Activated T-cell treated with anti-CD3 and anti-CD28 coated beads, Interleukin-2, amount 50 U/mL, for 24 hours (primary cell): ENCODE measurements at regions not wholly inside any gene's neighbourhood (a gene's known extent, or its start where the extent isn't known, plus 50 kb on each side); places are given as distances from the start of the nearest gene placed in this dataset.

Experiments used
- DNase-seq: peaks from one replicate; pipeline ENCODE4 v3.0.0-alpha.2; 2020
- H3K27ac Mint-ChIP-seq: 2 replicates; pipeline ENCODE4 v1.8.0; 2020; ENCODE audit warnings: mild to moderate bottlenecking, mixed read lengths
- H3K27me3 Mint-ChIP-seq: 2 replicates; pipeline ENCODE4 v1.8.0; 2020; ENCODE audit warnings: mixed read lengths
- H3K36me3 Mint-ChIP-seq: 2 replicates; pipeline ENCODE4 v1.8.0; 2020; ENCODE audit warnings: low read depth, mixed read lengths
- H3K4me1 Mint-ChIP-seq: 2 replicates; pipeline ENCODE4 v1.8.0; 2020; ENCODE audit warnings: low read depth, mixed read lengths
- H3K4me3 Mint-ChIP-seq: 2 replicates; pipeline ENCODE4 v1.8.0; 2020; ENCODE audit warnings: mild to moderate bottlenecking, moderate library complexity, mixed read lengths
- H3K9me3 Mint-ChIP-seq: 2 replicates; pipeline ENCODE4 v1.8.0; 2020; ENCODE audit warnings: mixed read lengths

- Mint-ChIP-seq H3K27me3 (peaks cover 7% of the 10 kb centered on the region), H3K4me1 (no peaks in the 10 kb centered on the region), H3K36me3 (no peaks in the 10 kb centered on the region), H3K27ac (no peak overlapping the region), H3K4me3 (no peak overlapping the region), H3K9me3 (no peaks in the 10 kb centered on the region)
- no peak for DNase-seq
Measured at GRCh38 chr3:124439603-124440002, 290.6 kb upstream of the UMPS start.

GRCh38 chr3:124441766-124442165 is 288.5 kb upstream of the UMPS start:
- H3K27ac Mint-ChIP-seq, result no peak overlapping the region
- no peaks in the 10 kb centered on the region for H3K36me3 Mint-ChIP-seq
- peaks cover 11% of the 10 kb centered on the region for H3K27me3 Mint-ChIP-seq
- no peak for DNase-seq
- H3K4me1 Mint-ChIP-seq, result no peaks in the 10 kb centered on the region
- H3K9me3 Mint-ChIP-seq, result no peaks in the 10 kb centered on the region
- no peak overlapping the region for H3K4me3 Mint-ChIP-seq

- H3K9me3 Mint-ChIP-seq, result no peaks in the 10 kb centered on the region
- peaks cover 11% of the 10 kb centered on the region for H3K27me3 Mint-ChIP-seq
- H3K36me3 Mint-ChIP-seq, result no peaks in the 10 kb centered on the region
- no peak for DNase-seq
- no peak overlapping the region for H3K4me3 Mint-ChIP-seq
- no peak overlapping the region for H3K27ac Mint-ChIP-seq
- H3K4me1 Mint-ChIP-seq, result no peaks in the 10 kb centered on the region
Measured at GRCh38 chr3:124442463-124442862, 287.8 kb upstream of the UMPS start.

GRCh38 chr3:124443446-124443845 is 286.8 kb upstream of the UMPS start:
- H3K9me3 Mint-ChIP-seq, result no peaks in the 10 kb centered on the region

GRCh38 chr3:124444075-124444474 is 286.2 kb upstream of the UMPS start:
- Mint-ChIP-seq H3K36me3 (no peaks in the 10 kb centered on the region), H3K4me1 (no peaks in the 10 kb centered on the region), H3K9me3 (no peaks in the 10 kb centered on the region), H3K27ac (no peak overlapping the region), H3K27me3 (peaks cover 13% of the 10 kb centered on the region), H3K4me3 (no peak overlapping the region)
- no peak for DNase-seq

More at GRCh38 chr3:124443446-124443845, 286.8 kb upstream of the UMPS start:
- peaks cover 13% of the 10 kb centered on the region for H3K27me3 Mint-ChIP-seq
- no peaks in the 10 kb centered on the region for H3K36me3 Mint-ChIP-seq
- no peak overlapping the region for H3K4me3 Mint-ChIP-seq
- H3K4me1 Mint-ChIP-seq, result no peaks in the 10 kb centered on the region
- DNase-seq, result no peak
- H3K27ac Mint-ChIP-seq, result no peak overlapping the region

GRCh38 chr3:124444896-124445295 is 285.4 kb upstream of the UMPS start:
- no peak overlapping the region for H3K4me3 Mint-ChIP-seq
- no peak for DNase-seq
- H3K9me3 Mint-ChIP-seq, result no peaks in the 10 kb centered on the region
- H3K27me3 Mint-ChIP-seq, result peaks cover 17% of the 10 kb centered on the region
- H3K36me3 Mint-ChIP-seq, result no peaks in the 10 kb centered on the region
- H3K4me1 Mint-ChIP-seq, result no peaks in the 10 kb centered on the region
- no peak overlapping the region for H3K27ac Mint-ChIP-seq

- no peaks in the 10 kb centered on the region for H3K4me1 Mint-ChIP-seq
- H3K27ac Mint-ChIP-seq, result no peak overlapping the region
- H3K27me3 Mint-ChIP-seq, result peaks cover 10% of the 10 kb centered on the region
- H3K9me3 Mint-ChIP-seq, result no peaks in the 10 kb centered on the region
- no peaks in the 10 kb centered on the region for H3K36me3 Mint-ChIP-seq
- no peak for DNase-seq
- H3K4me3 Mint-ChIP-seq, result no peak overlapping the region
Measured at GRCh38 chr3:124447845-124448244, 282.4 kb upstream of the UMPS start.

- H3K4me3 Mint-ChIP-seq, result no peak overlapping the region
- no peak overlapping the region for H3K27ac Mint-ChIP-seq
- H3K4me1 Mint-ChIP-seq, result no peaks in the 10 kb centered on the region
- no peaks in the 10 kb centered on the region for H3K36me3 Mint-ChIP-seq
- H3K9me3 Mint-ChIP-seq, result no peaks in the 10 kb centered on the region
- DNase-seq, result no peak
- peaks cover 18% of the 10 kb centered on the region for H3K27me3 Mint-ChIP-seq
Measured at GRCh38 chr3:124448954-124449353, 281.3 kb upstream of the UMPS start.

GRCh38 chr3:124450366-124450765 is 279.9 kb upstream of the UMPS start:
- Mint-ChIP-seq H3K27me3 (peaks cover 19% of the 10 kb centered on the region), H3K4me3 (no peak overlapping the region), H3K36me3 (no peaks in the 10 kb centered on the region), H3K4me1 (no peaks in the 10 kb centered on the region), H3K9me3 (no peaks in the 10 kb centered on the region), H3K27ac (no peak overlapping the region)
- no peak for DNase-seq

- Mint-ChIP-seq H3K36me3 (no peaks in the 10 kb centered on the region), H3K4me3 (no peak overlapping the region), H3K4me1 (no peaks in the 10 kb centered on the region), H3K9me3 (no peaks in the 10 kb centered on the region), H3K27ac (no peak overlapping the region), H3K27me3 (peaks cover 20% of the 10 kb centered on the region)
- no peak for DNase-seq
Measured at GRCh38 chr3:124451630-124452317, 278.5 kb upstream of the UMPS start.

- H3K27ac Mint-ChIP-seq, result no peak overlapping the region
- no peak for DNase-seq
- peaks cover 24% of the 10 kb centered on the region for H3K27me3 Mint-ChIP-seq
- H3K4me1 Mint-ChIP-seq, result no peaks in the 10 kb centered on the region
- H3K4me3 Mint-ChIP-seq, result no peak overlapping the region
- no peaks in the 10 kb centered on the region for H3K36me3 Mint-ChIP-seq
- no peaks in the 10 kb centered on the region for H3K9me3 Mint-ChIP-seq
Measured at GRCh38 chr3:124453189-124453588, 277.1 kb upstream of the UMPS start.

GRCh38 chr3:124455891-124456290 is 274.4 kb upstream of the UMPS start:
- H3K4me3 Mint-ChIP-seq, result no peak overlapping the region
- peaks cover 30% of the 10 kb centered on the region for H3K27me3 Mint-ChIP-seq
- H3K4me1 Mint-ChIP-seq, result no peaks in the 10 kb centered on the region
- H3K27ac Mint-ChIP-seq, result no peak overlapping the region
- DNase-seq, result no peak
- H3K9me3 Mint-ChIP-seq, result no peaks in the 10 kb centered on the region
- no peaks in the 10 kb centered on the region for H3K36me3 Mint-ChIP-seq

GRCh38 chr3:124456506-124456905 is 273.7 kb upstream of the UMPS start:
- Mint-ChIP-seq H3K9me3 (no peaks in the 10 kb centered on the region), H3K36me3 (no peaks in the 10 kb centered on the region), H3K27ac (no peak overlapping the region), H3K4me1 (no peaks in the 10 kb centered on the region), H3K27me3 (peaks cover 34% of the 10 kb centered on the region), H3K4me3 (no peak overlapping the region)
- DNase-seq, result no peak

- peaks cover 37% of the 10 kb centered on the region for H3K27me3 Mint-ChIP-seq
Measured at GRCh38 chr3:124459678-124460077, 270.6 kb upstream of the UMPS start.

GRCh38 chr3:124461126-124461525 is 269.1 kb upstream of the UMPS start:
- peaks cover 37% of the 10 kb centered on the region for H3K27me3 Mint-ChIP-seq
- no peaks in the 10 kb centered on the region for H3K36me3 Mint-ChIP-seq
- no peaks in the 10 kb centered on the region for H3K4me1 Mint-ChIP-seq
- H3K27ac Mint-ChIP-seq, result no peak overlapping the region
- no peak overlapping the region for H3K4me3 Mint-ChIP-seq
- no peak for DNase-seq
- H3K9me3 Mint-ChIP-seq, result no peaks in the 10 kb centered on the region

More at GRCh38 chr3:124459678-124460077, 270.6 kb upstream of the UMPS start:
- no peak for DNase-seq
- H3K36me3 Mint-ChIP-seq, result no peaks in the 10 kb centered on the region
- H3K9me3 Mint-ChIP-seq, result no peaks in the 10 kb centered on the region
- no peaks in the 10 kb centered on the region for H3K4me1 Mint-ChIP-seq
- H3K27ac Mint-ChIP-seq, result no peak overlapping the region
- no peak overlapping the region for H3K4me3 Mint-ChIP-seq
